Stimulated activated CD4-positive, alpha-beta T cell treated with anti-CD3 and anti-CD28 coated beads, TNF-alpha, amount 100 ng/mL, for 24 hours (primary cell): ENCODE measurements at regions not wholly inside any gene's neighbourhood (a gene's known extent, or its start where the extent isn't known, plus 50 kb on each side); places are given as distances from the start of the nearest gene placed in this dataset.

Source experiments
- DNase-seq, 3 experiments: peaks; one replicate each; pipeline ENCODE4 v3.0.0-alpha.2; 2020; ENCODE audit warnings: low read depth in 3 of 3

DNA sequence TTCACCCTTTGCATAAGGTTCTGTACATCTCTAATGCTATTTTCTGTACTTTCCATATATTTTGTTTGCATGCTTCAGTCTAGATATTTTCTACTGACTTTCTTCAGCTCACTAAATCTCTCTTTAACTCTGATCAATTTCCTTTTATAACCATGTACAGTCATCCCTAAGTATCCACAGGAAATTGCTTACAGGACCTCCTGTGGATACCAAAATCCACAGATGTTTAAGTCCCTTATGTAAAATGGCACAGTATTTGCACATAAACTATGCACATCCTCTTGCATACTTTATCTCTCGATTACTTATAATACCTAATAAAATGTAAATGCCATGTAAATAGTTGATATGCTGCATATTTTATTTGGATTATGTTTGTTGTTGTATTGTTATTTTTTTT, 442.1 kb downstream of the TLE4 start:
- no peak for DNase-seq

DNA sequence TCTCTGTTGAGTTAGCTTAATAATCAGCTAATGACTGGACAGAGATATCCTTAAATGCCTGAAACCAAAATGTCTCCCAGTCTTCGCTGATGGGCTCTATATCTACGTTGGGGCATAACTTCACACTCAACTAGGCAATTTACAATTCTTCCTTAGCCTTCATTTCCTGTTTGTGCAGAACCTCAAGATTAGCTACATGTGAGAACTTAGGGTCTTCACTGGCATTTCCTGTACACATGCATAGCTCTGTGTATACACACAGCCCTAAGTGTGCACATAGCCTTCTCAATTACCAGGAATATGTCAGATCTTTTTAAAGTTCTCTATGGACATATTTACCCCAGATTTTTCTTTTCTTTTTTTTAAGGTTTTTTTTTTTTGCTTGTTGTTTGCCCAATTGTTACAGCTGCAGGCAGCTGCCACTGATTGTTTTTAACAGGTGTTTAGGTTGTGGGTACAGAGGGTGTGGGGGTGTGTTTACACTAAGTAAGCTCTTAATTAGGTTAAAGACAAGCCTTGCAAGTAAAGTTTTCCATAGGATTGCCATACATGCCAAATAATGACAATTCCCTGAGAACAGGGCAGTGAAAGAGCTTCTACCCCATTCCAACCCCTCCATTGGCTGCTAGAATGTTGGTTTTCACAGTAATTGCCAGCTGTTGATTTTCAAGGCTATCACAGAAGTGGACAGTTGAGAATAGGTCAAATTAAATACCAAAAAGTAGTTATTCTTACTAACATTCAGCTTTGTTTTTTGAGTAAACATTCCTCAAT, 441.0 kb downstream of the TLE4 start:
- DNase-seq: no peak

DNA sequence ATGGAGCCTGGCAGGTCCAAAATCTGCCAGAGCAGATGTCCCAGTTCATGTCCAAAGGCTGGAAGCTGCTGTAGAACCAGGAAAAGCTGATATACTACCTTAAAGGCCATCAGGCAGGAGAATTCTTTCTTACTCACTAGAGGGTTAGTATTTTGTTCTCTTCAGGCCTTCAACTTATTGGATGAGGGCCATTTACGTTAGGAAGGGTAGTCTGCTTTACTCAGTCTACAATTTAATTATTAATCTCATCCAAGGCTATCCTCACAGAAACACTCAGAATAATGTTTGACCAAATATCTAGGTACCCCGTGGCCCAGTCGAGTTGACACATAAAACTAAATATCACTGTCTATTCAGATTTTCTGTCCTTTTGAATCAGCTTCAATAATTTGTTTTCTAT, 437.4 kb downstream of the TLE4 start:
- DNase-seq: no peak

DNA sequence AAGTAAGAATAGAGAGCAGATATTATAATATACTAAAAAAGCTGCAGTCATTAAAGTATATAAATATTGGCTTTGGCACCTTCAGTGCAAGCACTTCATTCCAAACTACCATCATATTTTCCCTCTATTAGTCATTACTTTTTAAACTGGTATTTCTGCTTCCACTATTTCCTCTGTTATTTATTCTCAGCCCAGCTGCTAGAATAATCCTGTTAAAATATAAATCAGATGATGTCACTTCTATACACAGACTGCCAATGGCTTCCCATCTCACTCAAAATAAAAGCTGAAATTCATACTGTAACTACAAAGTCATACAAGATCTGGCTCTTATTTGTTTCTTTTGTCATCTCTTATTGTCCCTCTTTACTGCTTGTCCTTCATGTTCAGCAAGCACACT, 432.9 kb downstream of the TLE4 start:
- no peak for DNase-seq

DNA sequence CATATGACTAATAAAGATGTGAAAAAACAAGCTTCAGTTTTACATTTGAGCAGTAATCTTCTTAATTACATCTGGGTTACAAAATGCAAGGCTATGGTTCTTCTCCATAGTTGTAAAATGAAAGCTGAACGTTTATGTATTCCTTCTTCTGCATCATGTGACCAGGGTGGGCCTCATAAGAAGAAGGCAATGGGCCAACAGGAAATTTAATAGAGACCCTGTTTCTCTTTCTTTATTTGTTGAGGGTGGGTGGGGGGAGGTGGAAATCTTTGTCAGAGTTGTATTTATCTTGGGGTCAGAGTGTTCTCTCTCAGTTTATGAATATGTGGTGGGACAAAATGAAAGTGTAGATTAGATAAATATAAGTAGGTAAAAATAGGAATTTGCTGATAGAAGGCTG, 418.8 kb downstream of the TLE4 start:
- no peak for DNase-seq

DNA sequence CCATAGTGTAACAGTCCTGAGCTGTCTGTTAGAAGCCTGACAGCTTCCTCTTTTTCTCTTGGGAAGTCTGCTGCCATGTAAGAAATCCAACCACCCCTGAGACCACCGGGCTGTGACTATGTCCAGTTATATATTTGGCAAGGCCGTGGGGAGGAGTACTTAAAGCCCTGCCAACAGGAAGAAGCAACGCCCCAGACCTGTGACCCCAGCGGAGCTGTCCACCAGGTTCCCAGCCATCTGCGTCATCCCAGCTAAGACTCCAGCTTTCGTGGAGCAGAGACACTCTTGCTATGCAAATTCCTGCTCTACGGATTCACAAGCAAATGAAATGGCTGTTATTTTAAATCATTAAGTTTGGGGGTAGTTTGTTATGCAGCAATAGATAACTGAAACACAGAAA, 417.3 kb downstream of the TLE4 start:
- no peak for DNase-seq

DNA sequence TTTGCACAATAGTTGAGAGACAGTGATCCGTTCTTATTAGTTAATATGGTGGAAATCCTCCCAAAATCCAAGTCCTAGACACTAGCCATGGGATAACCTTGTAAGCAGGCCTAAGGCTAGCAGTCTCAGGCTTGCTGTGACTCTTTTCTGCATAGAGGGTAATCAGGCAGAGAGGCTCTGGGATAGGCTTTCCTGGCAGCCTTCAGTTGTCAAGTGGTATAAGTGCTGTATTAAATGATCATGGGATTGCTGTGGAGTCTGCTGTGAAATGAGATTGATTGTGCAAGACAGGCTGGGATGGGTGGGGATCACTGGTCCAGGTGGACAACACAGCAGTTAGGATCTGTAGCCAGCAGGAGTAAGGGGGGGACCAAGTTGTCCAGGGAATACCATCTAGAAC, 416.4 kb downstream of the TLE4 start:
- DNase-seq: no peak

DNA sequence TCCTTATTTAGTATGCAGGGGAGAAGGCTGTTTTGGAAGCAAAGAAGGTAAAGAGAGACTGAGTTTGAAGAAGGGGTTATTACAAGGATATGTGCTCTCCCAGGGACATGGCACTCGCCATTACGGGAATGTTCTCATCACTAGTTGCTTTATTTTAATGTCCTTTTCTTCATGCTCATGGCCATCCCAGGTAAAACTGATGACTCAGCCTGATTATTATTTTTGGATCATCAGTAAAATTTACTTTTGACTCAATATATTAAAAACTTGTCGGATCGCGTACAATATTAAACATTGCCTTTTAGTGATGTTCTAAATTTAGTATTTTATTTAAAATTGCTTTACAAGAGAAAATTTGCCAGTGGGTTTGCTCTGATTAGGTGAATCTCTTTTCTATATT, 414.7 kb downstream of the TLE4 start:
- DNase-seq: no peak

DNA sequence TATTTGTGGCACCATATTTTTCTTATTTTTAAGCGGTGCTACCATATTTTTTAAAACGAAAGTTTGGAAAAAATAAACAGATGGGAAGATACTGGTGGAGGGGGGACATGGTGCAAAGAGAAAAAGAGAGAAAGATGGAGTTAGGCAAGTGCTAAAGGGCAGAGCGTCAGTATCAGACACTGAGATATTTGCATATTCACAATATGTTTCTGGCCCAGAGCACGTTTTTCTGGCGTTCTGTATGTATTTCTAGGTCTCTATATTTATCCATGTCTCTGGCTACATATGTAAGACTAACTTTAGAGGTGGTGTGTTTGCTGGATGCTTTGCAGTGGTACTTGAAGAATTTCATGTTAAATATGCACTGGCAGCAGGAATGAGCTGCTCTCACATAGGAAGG, 414.0 kb downstream of the TLE4 start:
- no peak for DNase-seq

DNA sequence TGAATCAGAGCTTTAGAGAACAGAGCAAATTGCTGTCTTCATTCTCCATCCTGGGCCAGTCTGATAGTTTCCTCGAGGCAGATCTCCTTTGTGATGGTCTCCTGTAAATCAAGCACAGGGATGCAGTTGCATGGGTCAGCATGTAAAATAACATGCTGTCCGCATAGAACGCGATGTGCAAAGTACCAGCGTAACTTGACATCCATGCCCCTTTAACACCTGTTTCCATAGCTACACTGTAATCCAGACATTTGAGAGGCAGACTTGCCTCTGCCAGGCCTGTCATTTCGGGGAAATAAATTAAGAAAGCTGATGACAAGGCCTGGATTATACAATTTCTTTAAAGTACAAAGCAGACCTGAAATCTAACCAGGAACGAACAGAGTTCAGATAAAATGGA, 413.5 kb downstream of the TLE4 start:
- DNase-seq: no peak

DNA sequence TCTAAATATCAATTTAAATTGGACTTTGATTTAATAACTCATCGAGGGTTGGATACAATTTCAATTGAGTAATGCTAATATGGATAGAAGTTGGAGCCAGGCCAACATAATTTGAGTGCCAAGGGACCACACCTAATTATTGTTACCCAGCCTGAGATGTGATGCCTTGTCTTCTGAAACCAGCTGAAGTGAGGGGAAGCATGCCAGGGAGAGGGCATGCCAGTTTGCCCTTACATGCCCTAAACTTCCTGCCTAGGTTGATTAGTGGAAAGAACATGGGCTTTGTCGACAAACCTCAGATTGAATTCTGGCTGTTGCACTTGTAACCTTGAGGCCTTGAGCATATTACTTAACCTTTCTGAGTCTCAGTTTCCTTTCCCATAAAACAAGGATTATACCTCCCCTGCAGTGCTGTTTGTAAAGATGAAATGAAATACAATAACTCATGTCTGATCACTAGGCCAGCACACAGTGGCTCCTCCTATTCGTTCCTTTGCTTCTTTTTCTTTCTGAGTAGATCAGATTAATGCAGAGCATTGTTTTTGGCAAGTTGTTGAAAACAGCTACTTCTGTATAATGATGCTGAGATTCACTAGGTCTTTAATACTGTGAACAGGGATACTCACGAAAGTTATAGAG, 412.8 kb downstream of the TLE4 start:
- DNase-seq: no peak

DNA sequence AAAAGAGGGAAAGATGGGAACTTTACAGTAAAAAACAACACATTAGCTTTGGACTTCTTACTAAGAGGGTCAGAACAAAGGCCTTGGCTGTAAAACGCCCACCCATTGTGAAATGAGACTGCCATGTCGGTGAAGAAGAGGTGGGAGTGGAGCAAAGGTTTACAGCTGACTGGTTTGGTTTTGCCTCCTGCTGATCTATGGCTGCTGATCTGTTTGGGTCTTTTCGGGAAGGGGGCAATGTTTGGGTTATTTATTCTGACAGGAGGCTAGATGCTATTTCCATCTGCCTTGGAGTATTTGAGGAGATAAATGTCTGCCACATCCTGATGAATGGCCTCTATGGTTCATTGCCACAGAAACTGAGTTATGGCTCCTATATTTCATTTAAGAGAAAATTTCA, 408.7 kb downstream of the TLE4 start:
- DNase-seq: no peak

DNA sequence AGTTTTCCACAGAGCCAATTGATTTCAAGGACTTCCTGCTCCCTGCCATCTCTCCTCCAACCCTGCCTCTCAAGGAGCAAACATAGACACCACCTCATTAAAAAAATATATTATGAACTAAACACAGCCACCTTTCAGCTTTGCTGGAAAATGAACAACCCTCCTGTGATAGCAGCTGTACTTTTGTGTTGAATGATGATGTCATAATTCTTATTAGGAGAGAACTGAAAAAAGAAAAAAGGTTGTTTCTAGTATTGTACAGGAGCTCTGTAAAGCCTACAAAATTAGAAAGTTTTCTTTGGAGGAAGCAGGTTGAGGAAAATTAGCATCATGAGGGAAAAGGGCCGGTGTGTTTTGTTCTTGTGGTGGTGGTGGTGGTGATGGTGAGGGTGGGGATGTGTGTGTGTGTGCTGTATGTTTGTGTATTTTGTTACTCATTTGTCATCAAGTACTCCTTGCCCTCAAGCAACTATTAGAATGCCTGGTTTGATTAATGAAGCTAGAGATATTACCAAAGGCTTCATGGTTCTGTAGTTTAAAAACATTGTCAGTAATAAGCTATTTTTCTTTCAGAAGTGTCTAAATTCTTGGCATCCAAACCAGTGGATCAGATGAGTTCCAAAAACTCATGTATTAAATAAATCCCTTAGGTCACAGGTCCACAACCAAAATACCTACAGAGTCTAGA, 405.9 kb downstream of the TLE4 start:
- DNase-seq: no peak

DNA sequence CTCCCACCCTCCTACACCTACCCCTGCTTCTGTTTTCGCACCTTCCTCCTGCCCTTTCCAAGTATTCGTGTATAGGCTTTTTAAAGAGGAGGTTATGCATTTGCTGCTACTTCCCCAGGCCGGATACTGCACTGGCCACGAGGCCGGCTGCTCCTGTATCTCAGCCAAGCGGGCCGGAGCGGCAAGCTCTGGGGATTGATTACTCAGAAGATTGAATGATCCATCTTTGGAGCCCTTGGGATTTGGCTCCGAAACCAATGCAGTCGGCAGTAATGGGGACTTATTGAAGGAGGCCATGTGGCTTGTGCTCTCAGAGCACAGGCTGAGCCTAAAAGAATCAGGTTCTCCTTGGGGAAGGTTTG, 405.3 kb downstream of the TLE4 start:
- no peak for DNase-seq

DNA sequence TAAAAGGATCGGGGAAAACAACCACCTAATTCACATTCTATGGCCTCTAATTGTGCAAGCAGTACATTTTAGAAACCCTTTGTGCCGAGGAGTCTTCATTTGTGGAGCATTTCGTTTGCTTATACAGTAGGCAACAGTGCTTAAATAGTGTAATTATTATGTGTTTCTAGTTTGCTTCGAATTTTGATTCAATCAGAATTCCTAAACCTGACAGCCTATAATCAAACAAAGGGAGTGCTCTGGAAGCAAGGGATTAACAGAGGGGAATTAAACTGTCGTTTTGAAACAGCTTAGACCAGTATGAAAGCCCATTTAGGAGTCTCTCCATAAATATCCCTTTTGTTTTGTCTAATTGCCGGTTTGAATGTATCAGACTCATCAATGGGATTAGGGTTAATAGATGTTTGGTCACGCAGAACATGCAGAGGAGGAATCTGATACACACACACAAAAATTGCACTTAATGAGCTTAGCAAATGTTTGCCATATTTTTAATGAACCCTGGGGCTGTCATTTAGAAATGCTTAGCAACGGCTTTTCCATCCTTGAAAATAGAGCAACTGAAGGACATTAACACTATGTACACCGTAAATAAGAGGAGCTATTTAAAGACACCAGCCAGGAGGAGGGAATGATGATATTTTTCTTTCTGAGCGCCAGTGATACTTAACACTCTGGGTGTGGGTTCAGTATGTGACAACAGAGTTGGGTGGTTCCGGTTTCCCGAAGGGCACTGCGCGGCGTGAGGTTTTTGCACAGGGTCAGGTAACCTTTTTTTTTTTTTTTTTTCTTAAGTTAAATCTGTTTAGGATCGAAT, 404.7 kb downstream of the TLE4 start:
- no peak for DNase-seq

DNA sequence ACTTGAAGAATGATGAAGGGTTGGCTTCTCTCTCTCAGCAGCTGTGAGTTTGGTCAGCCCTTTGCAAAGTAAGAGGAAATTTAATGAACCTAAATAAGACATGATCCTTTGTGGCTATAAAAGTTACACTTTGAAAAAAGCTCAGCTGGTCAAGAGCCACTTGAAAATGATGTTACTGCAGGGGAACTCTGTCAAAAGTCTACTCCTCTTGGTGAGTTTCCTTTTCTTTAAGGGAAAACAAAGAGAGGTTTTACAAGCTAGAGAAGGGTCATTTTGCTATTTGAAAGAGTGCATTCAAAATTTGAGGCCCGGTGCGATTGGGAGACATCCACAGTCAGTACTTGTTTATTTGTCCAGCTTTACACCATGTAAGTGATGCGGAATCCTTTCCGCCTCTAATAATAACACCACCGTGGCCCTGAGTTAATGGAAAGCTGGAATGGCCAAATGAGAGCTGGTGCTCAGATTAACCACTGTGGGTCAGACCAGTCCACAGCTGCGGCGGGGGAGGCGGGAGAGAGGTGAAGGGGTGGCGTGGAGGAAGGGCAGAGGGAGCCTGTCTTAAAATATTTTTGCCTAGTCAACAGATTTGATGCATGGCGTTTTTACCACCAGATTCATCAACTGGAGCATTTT, 404.0 kb downstream of the TLE4 start:
- no peak for DNase-seq

DNA sequence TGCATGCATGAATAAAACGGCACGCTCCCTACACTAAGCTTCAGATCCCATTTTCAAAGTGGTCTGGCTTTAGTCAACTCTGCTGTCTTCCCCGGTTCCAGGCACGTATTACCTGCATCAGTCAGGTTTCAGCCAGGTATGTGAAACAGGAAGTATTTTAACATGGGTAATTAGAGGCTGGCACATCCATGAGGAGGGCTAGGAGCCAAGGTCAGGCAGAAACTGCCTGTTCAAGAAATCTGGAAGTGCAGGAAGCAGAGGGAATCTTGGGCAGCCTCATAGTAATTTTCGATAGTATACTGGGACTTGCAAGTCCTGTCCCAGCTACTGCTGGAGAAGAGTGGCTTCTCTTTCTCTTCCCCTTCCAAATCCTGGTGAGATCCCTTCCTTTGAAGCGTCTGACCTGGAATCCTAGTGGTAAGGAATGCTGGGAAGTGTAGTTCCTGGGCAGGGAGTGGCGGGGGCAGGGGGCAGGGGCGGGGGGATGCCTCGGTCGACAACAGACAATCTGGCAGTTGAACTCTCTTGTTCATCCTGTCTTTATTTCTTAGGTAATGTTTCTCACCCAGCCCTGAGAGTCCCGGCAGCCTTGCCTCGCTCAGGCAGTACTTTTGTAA, 403.1 kb downstream of the TLE4 start:
- DNase-seq: no peak

DNA sequence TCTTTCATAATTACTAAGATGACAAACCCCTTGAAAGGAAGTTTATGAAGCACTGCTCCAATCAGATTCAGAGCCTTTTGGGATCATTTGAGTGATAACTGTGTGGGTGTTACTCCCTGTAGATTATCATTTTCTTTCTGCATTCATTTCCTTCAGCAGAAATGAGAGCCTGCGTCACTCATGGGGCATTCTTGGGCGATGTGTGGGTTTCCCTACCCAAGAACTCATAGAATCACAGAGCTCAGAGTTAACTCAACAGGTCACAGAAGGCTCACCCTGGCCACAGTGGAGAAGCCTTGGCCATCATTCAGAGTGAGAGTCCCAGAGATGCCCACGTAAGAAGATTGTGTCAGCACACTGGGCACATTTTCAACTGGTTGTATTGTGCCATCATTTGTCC, 401.9 kb downstream of the TLE4 start:
- DNase-seq: no peak

DNA sequence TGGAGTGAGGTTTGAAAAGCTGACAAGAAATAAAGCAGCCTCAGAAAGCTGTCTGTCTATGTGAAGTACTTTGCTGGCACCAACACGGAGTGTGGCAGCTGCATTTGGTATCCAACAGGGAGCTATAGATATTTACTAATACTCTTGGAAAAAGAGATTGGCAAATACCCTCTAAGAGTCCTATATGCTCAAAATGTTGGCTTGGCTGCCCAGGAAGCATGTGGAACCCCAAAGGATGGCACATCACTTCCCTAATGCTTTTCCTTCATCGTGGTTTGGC, 398.3 kb downstream of the TLE4 start:
- no peak for DNase-seq

DNA sequence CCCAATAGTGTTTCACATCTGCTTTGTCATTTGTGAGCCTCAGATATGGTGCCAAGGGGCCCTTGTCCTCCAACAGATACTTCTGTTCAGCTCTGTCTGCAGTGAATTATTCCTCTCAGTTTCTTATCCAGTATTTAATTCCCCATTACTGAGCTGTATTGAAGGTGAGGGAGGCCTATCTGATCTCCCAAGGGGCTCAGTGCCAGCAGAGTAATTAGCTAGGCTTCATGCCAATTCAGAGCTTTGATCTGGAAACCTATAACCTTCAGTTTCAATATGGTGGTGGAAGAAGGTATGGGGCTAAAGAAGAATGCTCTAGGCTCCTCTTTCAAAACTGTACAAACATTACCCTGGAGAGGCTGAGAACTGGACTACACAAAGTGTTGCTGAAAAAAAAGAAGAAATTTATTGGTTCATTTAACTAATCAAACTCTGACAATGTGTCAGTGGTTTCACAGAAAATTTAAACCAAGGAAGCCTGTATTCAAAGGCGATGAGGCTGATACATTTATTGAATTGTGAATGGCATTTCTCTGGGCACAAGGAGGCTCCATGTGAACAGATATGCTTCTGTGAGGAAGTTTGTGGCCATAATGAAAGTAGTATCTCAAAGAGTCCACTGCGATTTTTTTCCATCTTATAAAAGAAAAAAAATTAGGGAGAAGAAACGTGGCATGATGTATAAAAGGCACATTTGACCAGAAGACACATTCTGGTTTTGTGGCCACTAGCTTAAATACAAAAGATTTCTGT, 397.8 kb downstream of the TLE4 start:
- no peak for DNase-seq

DNA sequence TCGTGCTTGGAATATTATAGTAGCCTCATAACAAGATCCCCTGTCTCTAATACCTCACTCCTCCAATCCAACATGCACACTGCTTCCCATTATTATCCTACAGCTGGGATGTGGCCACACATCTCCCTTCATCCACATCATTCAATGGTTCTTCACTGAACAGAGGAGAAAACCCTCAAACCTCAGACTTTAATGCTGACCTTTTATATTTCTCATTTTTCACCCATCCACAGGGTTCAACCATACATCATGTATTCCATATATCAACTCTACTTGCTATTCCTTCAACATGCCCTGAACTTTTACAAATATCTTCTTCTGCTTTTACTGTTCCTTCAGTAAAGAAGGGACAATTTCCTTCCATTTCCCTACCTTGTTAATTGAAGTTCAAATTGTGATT, 396.8 kb downstream of the TLE4 start:
- no peak for DNase-seq
